Upper lobe of left lung (tissue), 6 donors: ENCODE measurements at regions not wholly inside any gene's neighbourhood (a gene's known extent, or its start where the extent isn't known, plus 50 kb on each side); places are given as distances from the start of the nearest gene placed in this dataset.

Experiments
- ATAC-seq, 2 donors: fragments of 200-7000 bp; cut with Tn5 transposase; one replicate each; pipeline ENCODE4 v1.9.1; 2022; ENCODE audit warnings: mild to moderate bottlenecking in 2 of 2, moderate library complexity in 2 of 2; ENCODE audit not compliant: low FRiP score in 2 of 2
- DNase-seq, 2 donors: peaks; one replicate each; pipeline ENCODE4 v3.0.0-alpha.2; 2019 to 2020
- H3K27ac ChIP-seq, 4 donors: fragments of 200-600 bp; sonication (generic); one replicate each; pipeline ENCODE4 v1.5.1; 2016 to 2019
- H3K27me3 ChIP-seq, 4 donors: fragments of 200-600 bp; sonication (generic); one replicate each; pipeline ENCODE4 v1.5.1; 2017 to 2019
- H3K36me3 ChIP-seq, 4 donors: fragments of 200-600 bp; sonication (generic); one replicate each; pipeline ENCODE4 v1.5.1; 2016 to 2019
- H3K4me1 ChIP-seq, 4 donors: fragments of 200-600 bp; sonication (generic); one replicate each; pipeline ENCODE4 v1.5.1; 2018 to 2019
- H3K4me3 ChIP-seq, 4 donors: fragments of 200-600 bp; sonication (generic); one replicate each; pipeline ENCODE4 v1.5.1; 2017 to 2019; ENCODE audit warnings: mild to moderate bottlenecking in 2 of 4, moderate library complexity in 1 of 4
- H3K9me3 ChIP-seq, 4 donors: fragments of 200-600 bp; sonication (generic); one replicate each; pipeline ENCODE4 v1.5.1; 2018 to 2019
- CTCF ChIP-seq, 6 experiments: fragments of 450-650 bp in 4 of 6; fragments of 200-600 bp in 2 of 6; sonication (generic) in 2 of 6; IDR thresholded peaks; one replicate each; pipeline ENCODE4 v1.5.1; 2016 to 2019; ENCODE audit warnings: antibody characterized with exemption in 6 of 6
- EP300 ChIP-seq, 4 donors: sonication (generic); formaldehyde crosslinking; IDR thresholded peaks; one replicate each; pipeline ENCODE4 v1.5.1; 2017; ENCODE audit warnings: antibody characterized with exemption in 4 of 4, control low read depth in 2 of 4
- POLR2A ChIP-seq, 4 donors: fragments of 450-650 bp; IDR thresholded peaks; one replicate each; pipeline ENCODE4 v1.5.1; 2016 to 2017; ENCODE audit warnings: antibody characterized with exemption in 4 of 4, mild to moderate bottlenecking in 2 of 4
- POLR2AphosphoS5 ChIP-seq, 2 donors: sonication (generic); formaldehyde crosslinking; IDR thresholded peaks; one replicate each; pipeline ENCODE4 v1.5.1; 2017; ENCODE audit warnings: antibody characterized with exemption in 2 of 2
- WGBS, 2 donors: methylation state at CpG; one replicate each; pipeline ENCODE4 v1.1.5; 2017 to 2018; 5-methylcytosine and 5-hydroxymethylcytosine counted together
- donor health status: DM: no; HTN: no; CAD: no; lungs with moderate emphysema.
- donor health status: DM: no; HTN: yes; CAD: no; lungs with severe emphysema.

- H3K36me3 ChIP-seq: no peaks in the 10 kb centered on the region
- 62 to 75% methylated on average over 7 of the region's 7 CpGs for WGBS, 2 donors
- no peaks in the 10 kb centered on the region for H3K4me1 ChIP-seq
- no peak overlapping the region for H3K4me3 ChIP-seq
- no peak for TF ChIP-seq CTCF (IDR thresholded peaks at IDR 0.05)
- TF ChIP-seq POLR2AphosphoS5 (IDR thresholded peaks at IDR 0.05): no peak
- TF ChIP-seq EP300 (IDR thresholded peaks at IDR 0.05): no peak
- TF ChIP-seq POLR2A (IDR thresholded peaks at IDR 0.05): no peak
- H3K27me3 ChIP-seq: peaks cover 0 to 1% (median 0%) of the 10 kb centered on the region in 4 donors
- H3K9me3 ChIP-seq: no peaks in the 10 kb centered on the region
- H3K27ac ChIP-seq: no peak overlapping the region
- no peak for DNase-seq
- ATAC-seq: no peak
These were observed 111.3 kb upstream of the CSF3R start for GRCh38 chr1:36594023-36594422.

- no peaks in the 10 kb centered on the region for H3K4me1 ChIP-seq
- TF ChIP-seq POLR2AphosphoS5 (IDR thresholded peaks at IDR 0.05): no peak
- no peak for TF ChIP-seq POLR2A (IDR thresholded peaks at IDR 0.05)
- H3K36me3 ChIP-seq: no peaks in the 10 kb centered on the region
- peaks cover 0 to 4% (median 2%) of the 10 kb centered on the region in 4 donors for H3K27me3 ChIP-seq
- 58% methylated on average over 6 to 7 of the region's 7 CpGs for WGBS, 2 donors
- no peak overlapping the region for H3K4me3 ChIP-seq
- no peaks in the 10 kb centered on the region for H3K9me3 ChIP-seq
- ATAC-seq (no peak), DNase-seq (no peak)
- H3K27ac ChIP-seq: no peak overlapping the region
These were observed 108.6 kb upstream of the CSF3R start for GRCh38 chr1:36591278-36591677.

- Histone ChIP-seq H3K27me3 (peaks cover 0 to 5% (median 2%) of the 10 kb centered on the region in 4 donors), H3K4me1 (no peaks in the 10 kb centered on the region), H3K27ac (no peak overlapping the region), H3K36me3 (no peaks in the 10 kb centered on the region), H3K9me3 (no peaks in the 10 kb centered on the region), H3K4me3 (no peak overlapping the region)
- no peak for TF ChIP-seq POLR2AphosphoS5 (IDR thresholded peaks at IDR 0.05)
- TF ChIP-seq POLR2A (IDR thresholded peaks at IDR 0.05): no peak
- no peak for TF ChIP-seq CTCF (IDR thresholded peaks at IDR 0.05)
- no peak for TF ChIP-seq EP300 (IDR thresholded peaks at IDR 0.05)
- DNase-seq (no peak), ATAC-seq (no peak)
- 18 to 20% methylated on average over 9 of the region's 9 CpGs for WGBS, 2 donors
These were observed 108.1 kb upstream of the CSF3R start for GRCh38 chr1:36590771-36591170.

GRCh38 chr1:36590264-36590663 lies 107.6 kb upstream of the CSF3R start:
- Histone ChIP-seq H3K4me3 (no peak overlapping the region), H3K9me3 (no peaks in the 10 kb centered on the region), H3K27me3 (peaks cover 0 to 10% (median 2%) of the 10 kb centered on the region in 4 donors), H3K4me1 (no peaks in the 10 kb centered on the region), H3K27ac (no peak overlapping the region), H3K36me3 (no peaks in the 10 kb centered on the region)
- DNase-seq (no peak), ATAC-seq (no peak)
- TF ChIP-seq EP300 (IDR thresholded peaks at IDR 0.05) (no peak), CTCF (IDR thresholded peaks at IDR 0.05) (no peak), POLR2AphosphoS5 (IDR thresholded peaks at IDR 0.05) (no peak)
- WGBS, 2 donors: 61 to 69% methylated on average over 4 of the region's 4 CpGs

- Histone ChIP-seq H3K27me3 (peaks cover 0 to 11% (median 2%) of the 10 kb centered on the region in 4 donors), H3K4me1 (no peaks in the 10 kb centered on the region), H3K4me3 (no peak overlapping the region), H3K9me3 (no peaks in the 10 kb centered on the region), H3K36me3 (no peaks in the 10 kb centered on the region), H3K27ac (no peak overlapping the region)
- WGBS, 2 donors: 57 to 66% methylated on average over 7 to 8 of the region's 8 CpGs
- ATAC-seq: no peak
- no peak for DNase-seq
- TF ChIP-seq POLR2A (IDR thresholded peaks at IDR 0.05) (no peak), EP300 (IDR thresholded peaks at IDR 0.05) (no peak), CTCF (IDR thresholded peaks at IDR 0.05) (no peak), POLR2AphosphoS5 (IDR thresholded peaks at IDR 0.05) (no peak)
These were observed 106.3 kb upstream of the CSF3R start for GRCh38 chr1:36588972-36589371.
